ENCODE measurements at regions not wholly inside any gene's neighbourhood (a gene's known extent, or its start where the extent isn't known, plus 50 kb on each side); places are given as distances from the start of the nearest gene placed in this dataset.
"Not testable (repeated sequence)": the region's sequence is repeated elsewhere in the genome, so short reads cannot be mapped to it uniquely, and the experiment has no call there.

DNA sequence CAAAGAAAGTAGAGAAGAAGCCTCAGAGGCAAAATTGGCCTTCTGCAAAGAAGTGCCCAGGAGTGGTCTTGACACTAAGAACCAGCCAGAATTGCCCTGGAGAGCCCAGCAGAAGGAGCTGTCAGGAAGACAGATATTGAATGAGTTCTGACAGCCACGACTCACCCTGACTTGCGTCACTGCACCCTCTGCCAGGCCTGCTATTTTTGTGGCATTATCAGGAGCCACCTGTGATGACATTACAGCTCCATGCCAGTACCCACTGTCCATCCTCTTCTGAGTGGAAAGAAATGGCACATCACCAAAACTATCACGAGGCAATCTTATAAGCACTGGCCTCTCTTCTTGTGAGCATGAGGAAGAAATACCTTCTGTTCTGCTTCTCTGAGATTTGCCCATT is 67.7 kb downstream of the SMIM20 start:
- no peak for TF ChIP-seq Cebpa-rat (IDR thresholded peaks at IDR 0.05)
- no peak overlapping the region for H3K4me3 ChIP-seq
- no peaks in the 10 kb centered on the region for H3K27me3 ChIP-seq
- peak overlapping the region in 4 of 11 experiments; percentile 12 to 37 (median 18); a peak in 4 of 22 replicates for H3K4me2 ChIP-seq
- peaks cover 0 to 37% (median 2%) of the 10 kb centered on the region in 10 experiments; a peak in 9 of 20 replicates for H3K4me1 ChIP-seq
- H3K36me3 ChIP-seq: no peaks in the 10 kb centered on the region
- no peak overlapping the region for H3K27ac ChIP-seq
- peaks cover 0 to 10% (median under 1%) of the 10 kb centered on the region in 11 experiments; a peak in 5 of 22 replicates for H3K9me3 ChIP-seq (replicated peaks in 1 of 11)
- H3K9ac ChIP-seq: no peak overlapping the region
- no peaks in the 10 kb centered on the region for H4K20me1 ChIP-seq

DNA sequence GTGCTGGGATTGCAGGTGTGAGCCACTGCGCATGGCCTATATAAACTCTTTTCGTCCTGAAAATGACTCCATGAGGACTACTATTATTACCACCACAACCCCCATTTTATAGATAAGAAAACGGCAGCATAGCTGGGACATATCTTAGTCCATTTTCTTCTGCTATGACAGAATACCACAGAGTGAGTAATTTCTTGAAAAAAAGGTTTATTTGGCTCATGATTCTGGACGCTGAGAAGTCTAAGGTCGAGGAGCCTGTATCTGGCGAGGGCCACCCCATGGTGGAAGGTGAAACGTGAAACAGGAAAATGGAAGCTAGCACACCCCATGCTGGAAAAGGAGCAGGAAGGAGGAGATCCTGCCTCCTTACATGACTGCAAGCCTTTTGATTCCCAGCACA is 68.9 kb downstream of the SMIM20 start:
- no peak overlapping the region for H3K9ac ChIP-seq
- no peak overlapping the region for H3K4me3 ChIP-seq
- TF ChIP-seq Cebpa-rat (IDR thresholded peaks at IDR 0.05): no peak
- no peak overlapping the region for H3K4me2 ChIP-seq
- no peak overlapping the region for H3K27ac ChIP-seq
- H3K9me3 ChIP-seq (replicated peaks in 1 of 11): peaks cover 0 to 10% (median 0%) of the 10 kb centered on the region in 11 experiments; a peak in 3 of 22 replicates
- H3K4me1 ChIP-seq: peaks cover 0 to 37% (median 2%) of the 10 kb centered on the region in 10 experiments; a peak in 9 of 20 replicates
- no peaks in the 10 kb centered on the region for H4K20me1 ChIP-seq
- H3K36me3 ChIP-seq: no peaks in the 10 kb centered on the region
- no peaks in the 10 kb centered on the region for H3K27me3 ChIP-seq

DNA sequence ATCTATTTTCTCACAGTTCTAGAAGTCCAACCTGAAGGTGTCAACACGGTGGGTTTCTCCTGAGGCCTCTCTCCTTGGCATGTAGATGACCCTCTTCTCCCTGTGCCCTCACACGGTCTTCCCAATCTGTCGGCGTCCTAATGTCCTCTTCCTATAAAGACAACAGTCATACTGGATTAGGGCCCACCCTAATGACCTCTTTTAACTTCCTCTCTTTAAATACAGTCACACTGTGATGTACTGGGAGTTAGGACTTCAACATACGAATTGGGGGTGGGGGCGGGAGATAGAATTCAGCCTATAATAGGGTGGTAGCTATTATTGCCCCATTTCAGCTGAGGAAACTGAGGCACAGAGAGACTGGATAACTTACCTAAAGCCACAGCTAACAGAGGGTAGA is 70.2 kb downstream of the SMIM20 start:
- TF ChIP-seq Cebpa-rat (IDR thresholded peaks at IDR 0.05): no peak
- Histone ChIP-seq H3K9ac (no peak overlapping the region), H3K4me3 (no peak overlapping the region), H3K9me3 (replicated peaks in 1 of 11) (peaks cover 0 to 10% (median 0%) of the 10 kb centered on the region in 11 experiments; a peak in 4 of 22 replicates), H3K4me1 (peaks cover 0 to 37% (median 2%) of the 10 kb centered on the region in 10 experiments; a peak in 9 of 20 replicates), H4K20me1 (no peaks in the 10 kb centered on the region), H3K27me3 (no peaks in the 10 kb centered on the region), H3K36me3 (no peaks in the 10 kb centered on the region), H3K4me2 (peak overlapping the region in 3 of 11 experiments; percentile 12 to 71 (median 48); a peak in 4 of 22 replicates), H3K27ac (no peak overlapping the region)

DNA sequence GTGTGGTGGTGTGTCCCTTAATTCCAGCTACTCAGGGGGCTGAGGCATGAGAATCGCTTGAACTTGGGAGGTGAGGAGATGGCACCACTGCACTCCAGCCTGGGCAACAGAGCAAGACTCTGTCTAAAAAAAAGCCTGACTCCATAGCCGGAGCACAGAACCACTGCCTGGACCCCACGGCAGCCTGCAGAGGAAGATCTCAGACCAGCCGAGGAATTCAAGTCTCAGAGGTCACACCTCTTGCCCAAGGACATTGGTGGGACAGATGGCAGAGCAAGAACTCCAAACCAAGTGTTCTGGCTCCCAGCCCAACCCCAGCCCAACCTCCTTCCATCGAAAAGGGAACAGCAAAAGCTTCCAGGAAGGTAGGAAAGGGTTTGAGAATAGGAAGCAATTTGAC is 70.8 kb downstream of the SMIM20 start:
- Histone ChIP-seq H3K9ac (no peak overlapping the region), H4K20me1 (no peaks in the 10 kb centered on the region), H3K27ac (no peak overlapping the region), H3K4me3 (no peak overlapping the region), H3K4me1 (peaks cover 0 to 37% (median 2%) of the 10 kb centered on the region in 10 experiments; a peak in 9 of 20 replicates), H3K36me3 (no peaks in the 10 kb centered on the region), H3K4me2 (peak overlapping the region in 3 of 11 experiments; percentile 12 to 71 (median 48); a peak in 5 of 22 replicates), H3K27me3 (no peaks in the 10 kb centered on the region), H3K9me3 (replicated peaks in 1 of 11) (peaks cover 0 to 10% (median 0%) of the 10 kb centered on the region in 11 experiments; a peak in 4 of 22 replicates)
- TF ChIP-seq Cebpa-rat (IDR thresholded peaks at IDR 0.05): no peak

DNA sequence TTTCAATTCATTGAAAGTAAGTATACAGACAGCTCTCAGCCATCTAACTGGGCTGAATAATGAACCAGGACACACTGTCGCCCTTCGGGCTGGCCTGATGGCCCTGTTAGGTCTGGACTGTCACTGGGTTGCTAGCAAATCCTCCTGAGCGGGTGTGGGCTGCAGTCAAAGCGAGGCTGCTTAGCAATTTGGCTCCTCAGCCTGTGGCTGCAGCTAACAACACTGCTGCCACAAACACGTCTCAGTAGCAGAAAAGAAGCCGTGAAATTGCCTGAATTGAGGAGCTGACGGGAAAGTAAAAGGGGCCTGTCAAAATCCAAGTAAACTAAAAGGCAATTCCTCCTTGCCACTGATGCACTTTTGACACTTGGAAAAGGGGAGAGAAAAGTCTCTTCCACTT is 72.8 kb downstream of the SMIM20 start:
- Histone ChIP-seq H3K27me3 (no peaks in the 10 kb centered on the region), H3K4me3 (no peak overlapping the region), H4K20me1 (no peaks in the 10 kb centered on the region), H3K9me3 (replicated peaks in 1 of 11) (peaks cover 0 to 11% (median 0%) of the 10 kb centered on the region in 11 experiments; a peak in 1 of 22 replicates), H3K9ac (no peak overlapping the region), H3K4me1 (peaks cover 0 to 30% (median under 1%) of the 10 kb centered on the region in 10 experiments; a peak in 9 of 20 replicates), H3K4me2 (no peak overlapping the region), H3K27ac (no peak overlapping the region), H3K36me3 (no peaks in the 10 kb centered on the region)
- no peak for TF ChIP-seq Cebpa-rat (IDR thresholded peaks at IDR 0.05)

DNA sequence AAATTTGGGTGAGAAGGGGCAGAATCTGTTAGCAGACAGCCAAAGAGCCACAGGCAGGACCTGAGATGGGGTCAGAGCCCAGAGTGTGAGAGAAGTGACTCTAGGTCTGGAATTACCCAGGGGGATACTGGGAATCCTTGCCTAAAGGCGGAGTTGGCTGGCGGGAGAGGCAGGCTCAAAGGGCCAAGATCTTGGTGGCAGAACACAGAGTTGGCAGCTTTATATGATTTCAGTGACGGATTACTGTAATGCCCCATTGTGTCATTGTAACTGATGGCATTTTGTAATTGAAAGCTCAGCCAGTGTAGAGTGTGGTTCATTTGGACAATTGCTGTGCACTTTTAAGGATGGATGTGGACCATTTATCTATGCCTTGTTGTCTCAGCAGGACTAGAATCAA is 77.3 kb downstream of the SMIM20 start:
- peaks cover 0 to 11% (median 0%) of the 10 kb centered on the region in 11 experiments; a peak in 1 of 22 replicates for H3K9me3 ChIP-seq (replicated peaks in 1 of 11)
- H3K27ac ChIP-seq: no peak overlapping the region
- no peak overlapping the region for H3K4me2 ChIP-seq
- H3K36me3 ChIP-seq: no peaks in the 10 kb centered on the region
- H3K9ac ChIP-seq: no peak overlapping the region
- H3K4me1 ChIP-seq: peaks cover 14 to 41% (median 21%) of the 10 kb centered on the region in 10 experiments
- H4K20me1 ChIP-seq: no peaks in the 10 kb centered on the region
- TF ChIP-seq Cebpa-rat (IDR thresholded peaks at IDR 0.05): no peak
- no peak overlapping the region for H3K4me3 ChIP-seq
- H3K27me3 ChIP-seq: no peaks in the 10 kb centered on the region

DNA sequence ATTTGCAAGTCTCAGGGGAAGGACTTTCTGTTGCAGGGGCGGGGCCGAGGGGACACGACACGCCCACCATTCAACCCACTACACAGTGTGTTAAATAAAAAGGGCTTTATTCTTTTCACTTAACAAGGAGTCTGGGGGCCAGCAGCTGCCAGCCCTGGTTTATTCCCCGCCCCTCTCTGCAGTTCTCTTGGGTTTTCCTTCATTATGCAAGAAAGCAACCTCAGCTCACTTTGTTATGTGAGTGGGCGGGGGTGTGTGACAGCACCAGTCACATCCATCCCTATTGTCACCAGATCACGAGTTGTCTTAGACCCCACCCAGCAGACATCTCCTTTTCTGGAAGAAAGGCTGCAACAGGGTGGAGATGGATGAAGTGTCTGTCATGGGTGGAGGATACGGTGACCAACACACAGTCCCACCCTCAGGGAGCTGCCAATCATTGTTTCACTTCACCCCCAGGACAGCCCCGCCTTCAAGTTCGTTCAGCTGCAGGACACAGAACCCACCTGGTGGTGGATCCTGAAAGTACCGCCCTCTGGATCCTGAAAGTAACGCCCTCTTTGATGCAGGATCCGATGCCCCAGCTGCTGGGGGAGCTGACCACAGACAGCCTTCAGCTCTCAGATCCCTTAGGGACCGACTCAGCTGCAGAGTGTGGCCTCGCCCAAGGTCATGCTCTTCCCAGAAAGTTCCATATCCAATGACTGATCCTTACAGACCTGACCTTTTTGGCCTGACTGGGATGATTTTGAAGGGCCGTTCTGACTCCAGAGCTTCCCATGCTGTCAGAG is 79.6 kb downstream of the SMIM20 start:
- Histone ChIP-seq H3K36me3 (no peaks in the 10 kb centered on the region), H4K20me1 (no peaks in the 10 kb centered on the region), H3K9me3 (replicated peaks in 1 of 11) (peaks cover 0 to 11% (median 0%) of the 10 kb centered on the region in 11 experiments; a peak in 1 of 22 replicates), H3K4me3 (no peak overlapping the region), H3K27ac (peak overlapping the region in 8 of 11 experiments; percentile 4 to 68 (median 35); a peak in 10 of 22 replicates), H3K4me1 (peaks cover 14 to 46% (median 21%) of the 10 kb centered on the region in 10 experiments), H3K27me3 (no peaks in the 10 kb centered on the region), H3K4me2 (peak overlapping the region; percentile 30 to 70 (median 51); a peak in 21 of 22 replicates), H3K9ac (peak overlapping the region in 1 of 11 experiments; percentile 19; a peak in 2 of 22 replicates)
- TF ChIP-seq Cebpa-rat (IDR thresholded peaks at IDR 0.05): no peak

DNA sequence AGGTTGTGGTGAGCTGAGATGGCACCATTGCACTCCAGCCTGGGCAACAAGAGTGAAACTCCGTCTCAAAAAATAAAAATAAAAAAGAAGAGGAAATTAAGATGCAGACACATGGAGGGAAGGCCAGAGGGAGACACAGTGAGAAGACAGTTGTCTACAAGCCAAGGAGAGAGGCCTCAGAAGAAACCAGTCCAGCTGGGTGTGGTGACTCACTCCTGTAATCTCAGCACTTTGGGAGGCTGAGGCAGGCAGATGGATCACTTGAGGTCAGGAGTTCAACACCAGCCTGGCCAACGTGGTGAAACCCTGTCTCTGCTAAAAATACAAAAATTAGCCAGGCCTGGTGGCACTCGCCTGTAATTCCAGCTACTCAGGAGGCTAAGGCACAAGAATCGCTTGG is 80.6 kb downstream of the SMIM20 start:
- H3K9me3 ChIP-seq (replicated peaks in 1 of 11); H3K27me3 ChIP-seq; H4K20me1 ChIP-seq; H3K36me3 ChIP-seq; H3K4me3 ChIP-seq: not testable (repeated sequence)
- H3K27ac ChIP-seq: peak overlapping the region in 6 of 11 experiments; percentile 19 to 68 (median 43); a peak in 7 of 22 replicates
- peak overlapping the region in 9 of 11 experiments; percentile 30 to 70 (median 51); a peak in 11 of 22 replicates for H3K4me2 ChIP-seq
- peak overlapping the region in 1 of 11 experiments; percentile 14; a peak in 1 of 22 replicates for H3K9ac ChIP-seq
- peaks cover 14 to 52% (median 21%) of the 10 kb centered on the region in 10 experiments for H3K4me1 ChIP-seq

DNA sequence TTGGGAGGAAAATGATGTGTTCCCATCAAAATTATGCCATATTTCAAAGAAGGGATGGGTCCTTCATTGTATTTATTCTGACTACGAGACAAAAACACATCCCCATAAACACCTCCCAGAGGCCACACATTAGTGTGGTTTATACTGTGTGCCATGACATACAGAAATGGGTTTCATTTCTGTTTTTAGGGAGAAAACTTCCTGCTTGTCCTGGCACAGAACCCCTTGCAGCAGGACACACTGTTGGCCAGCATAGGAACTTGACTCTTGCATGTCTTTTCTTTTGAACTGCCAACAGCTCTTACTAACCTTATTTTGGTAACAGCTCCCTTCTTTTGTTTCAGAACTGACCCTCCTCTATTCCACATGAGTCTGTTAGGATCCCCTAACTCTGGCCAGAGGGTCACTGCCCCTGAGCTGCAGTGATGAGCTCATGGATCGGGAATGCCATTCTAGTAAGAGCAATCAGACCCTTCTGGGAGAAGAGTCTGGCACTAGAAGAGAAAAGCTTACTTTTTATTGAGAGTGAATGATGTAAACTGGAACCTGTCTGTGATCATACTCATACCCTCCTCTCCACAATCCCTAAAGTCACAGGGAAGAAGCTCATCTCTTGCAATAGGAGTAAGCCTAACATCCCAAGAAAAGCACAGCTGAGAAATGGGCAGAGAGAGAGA is 86.4 kb downstream of the SMIM20 start:
- H3K4me3 ChIP-seq: no peak overlapping the region
- H3K27ac ChIP-seq: peak overlapping the region in 1 of 11 experiments; percentile 35; a peak in 1 of 22 replicates
- TF ChIP-seq Cebpa-rat (IDR thresholded peaks at IDR 0.05): no peak
- H3K36me3 ChIP-seq: no peaks in the 10 kb centered on the region
- no peaks in the 10 kb centered on the region for H3K27me3 ChIP-seq
- H3K4me2 ChIP-seq: peak overlapping the region in 4 of 11 experiments; percentile 5 to 79 (median 57); a peak in 7 of 22 replicates
- H3K9ac ChIP-seq: 0 out of 22 replicates have a peak overlapping the region, but pooled peaks of 1 of the 11 experiments have one; percentile 33
- no peaks in the 10 kb centered on the region for H3K9me3 ChIP-seq (replicated peaks in 1 of 11)
- H3K4me1 ChIP-seq: peaks cover 0 to 50% (median 4%) of the 10 kb centered on the region in 10 experiments; a peak in 8 of 20 replicates
- H4K20me1 ChIP-seq: no peaks in the 10 kb centered on the region
